ENCODE measurements at regions not wholly inside any gene's neighbourhood (a gene's known extent, or its start where the extent isn't known, plus 50 kb on each side); places are given as distances from the start of the nearest gene placed in this dataset.

DNA sequence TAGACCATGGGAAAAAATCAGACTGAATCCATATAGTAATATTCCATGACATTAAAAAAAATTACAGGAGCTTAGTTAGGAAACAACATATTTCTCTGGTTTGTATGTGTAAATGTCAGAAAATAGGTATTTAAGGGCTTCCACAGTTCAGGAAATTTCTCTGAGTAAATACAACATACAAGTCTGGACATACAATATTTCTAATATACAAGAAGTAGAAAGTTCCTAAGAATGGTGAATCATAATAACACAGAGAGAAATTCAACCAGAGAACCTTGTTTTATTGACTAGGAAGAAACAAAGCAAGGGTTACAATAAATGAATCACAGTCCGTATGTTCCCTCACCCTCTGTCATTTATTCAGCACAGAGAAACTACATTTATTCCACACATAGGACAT is 532.7 kb upstream of the FAT3 start:
- no peak overlapping the region for H4K8ac ChIP-seq (ENCODE audit: low read length)
- no peak overlapping the region for H2BK15ac ChIP-seq (ENCODE audit: low read depth, poor library complexity, severe bottlenecking)
- no peak overlapping the region for H2AK5ac ChIP-seq (ENCODE audit: low read length, severe bottlenecking)
- no peak overlapping the region for H2BK120ac ChIP-seq (ENCODE audit: low read depth, low read length)
- no peak overlapping the region for H2BK5ac ChIP-seq (ENCODE audit: low read depth, low read length, poor library complexity, severe bottlenecking)
- no peaks in the 10 kb centered on the region for H3K79me1 ChIP-seq (replicated peaks; ENCODE audit: low read length, poor library complexity, severe bottlenecking)
- DNase-seq = no peak
- 92% methylated on average over 1 of the region's 1 CpG for WGBS
- H3K18ac ChIP-seq (ENCODE audit: low read depth in 1 of 2, low read length in 2 of 2) = no peak overlapping the region
- no peaks in the 10 kb centered on the region for H3K9me3 ChIP-seq (ENCODE audit: control insufficient read depth, low read length)
- no peaks in the 10 kb centered on the region for H3K36me3 ChIP-seq (ENCODE audit: control insufficient read depth in 1 of 2, insufficient read depth in 2 of 2, low read depth in 1 of 2, low read length in 2 of 2)
- no peak overlapping the region for H4K91ac ChIP-seq (ENCODE audit: low read length)
- H3K27me3 ChIP-seq (ENCODE audit: control insufficient read depth in 1 of 2, insufficient read depth in 1 of 2, low read length in 2 of 2) = no peaks in the 10 kb centered on the region
- H3K4me3 ChIP-seq (ENCODE audit: insufficient read depth in 1 of 2, low read depth in 1 of 2, low read length in 2 of 2) = no peak overlapping the region
- H3K4me1 ChIP-seq (ENCODE audit: control insufficient read depth, insufficient read depth, low read depth, low read length) = no peaks in the 10 kb centered on the region
- no peak overlapping the region for H2AFZ ChIP-seq (ENCODE audit: low read depth, low read length)
- no peak overlapping the region for H3K4ac ChIP-seq (ENCODE audit: low read depth in 1 of 2, low read length in 2 of 2)
- H3K9ac ChIP-seq (ENCODE audit: low read length) = no peak overlapping the region
- H3K27ac ChIP-seq (ENCODE audit: low read length, poor library complexity, severe bottlenecking) = no peak overlapping the region
- H3K14ac ChIP-seq (ENCODE audit: low read length in 2 of 2) = no peak overlapping the region
- H3K4me2 ChIP-seq (ENCODE audit: low read length, poor library complexity, severe bottlenecking) = no peak overlapping the region
- no peak overlapping the region for H2BK12ac ChIP-seq (ENCODE audit: low read length in 2 of 2)
- H3K23ac ChIP-seq (ENCODE audit: low read length in 2 of 2) = no peak overlapping the region

DNA sequence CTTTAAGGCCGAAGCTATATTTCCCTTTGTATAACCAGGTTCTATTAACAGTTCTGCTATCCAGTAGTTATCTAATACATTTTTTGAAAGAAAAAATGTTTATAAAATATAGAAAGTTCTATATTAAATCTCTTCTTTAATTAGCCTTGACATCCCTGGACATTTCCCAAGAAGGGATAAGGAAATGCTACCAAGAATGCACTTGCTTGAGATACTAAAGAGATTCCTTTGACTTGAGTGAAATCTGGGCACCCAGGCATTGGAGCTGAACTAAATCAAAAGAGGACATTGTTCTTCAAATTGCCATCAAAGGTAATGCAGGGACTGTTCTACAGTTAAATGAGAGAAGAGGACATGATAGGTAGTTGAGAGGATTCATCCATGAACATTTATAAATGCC is 535.9 kb upstream of the FAT3 start:
- H2BK12ac ChIP-seq (ENCODE audit: low read length in 2 of 2) = no peak overlapping the region
- H3K36me3 ChIP-seq (ENCODE audit: control insufficient read depth in 1 of 2, insufficient read depth in 2 of 2, low read depth in 1 of 2, low read length in 2 of 2) = no peaks in the 10 kb centered on the region
- no peak overlapping the region for H3K4me3 ChIP-seq (ENCODE audit: insufficient read depth in 1 of 2, low read depth in 1 of 2, low read length in 2 of 2)
- H3K27ac ChIP-seq (ENCODE audit: low read length, poor library complexity, severe bottlenecking) = no peak overlapping the region
- no peak overlapping the region for H3K4ac ChIP-seq (ENCODE audit: low read depth in 1 of 2, low read length in 2 of 2)
- H3K79me1 ChIP-seq (replicated peaks; ENCODE audit: low read length, poor library complexity, severe bottlenecking) = no peaks in the 10 kb centered on the region
- H3K9ac ChIP-seq (ENCODE audit: low read length) = no peak overlapping the region
- no peak overlapping the region for H2AFZ ChIP-seq (ENCODE audit: low read depth, low read length)
- no peak overlapping the region for H2BK5ac ChIP-seq (ENCODE audit: low read depth, low read length, poor library complexity, severe bottlenecking)
- H4K8ac ChIP-seq (ENCODE audit: low read length) = no peak overlapping the region
- no CpG with 5 or more reads among the region's 1 CpG for WGBS
- H3K9me3 ChIP-seq (ENCODE audit: control insufficient read depth, low read length) = no peaks in the 10 kb centered on the region
- no peak overlapping the region for H4K91ac ChIP-seq (ENCODE audit: low read length)
- H2BK15ac ChIP-seq (ENCODE audit: low read depth, poor library complexity, severe bottlenecking) = no peak overlapping the region
- no peak overlapping the region for H3K4me2 ChIP-seq (ENCODE audit: low read length, poor library complexity, severe bottlenecking)
- no peak overlapping the region for H2BK120ac ChIP-seq (ENCODE audit: low read depth, low read length)
- no peak overlapping the region for H3K14ac ChIP-seq (ENCODE audit: low read length in 2 of 2)
- DNase-seq = no peak
- no peak overlapping the region for H2AK5ac ChIP-seq (ENCODE audit: low read length, severe bottlenecking)
- H3K4me1 ChIP-seq (ENCODE audit: control insufficient read depth, insufficient read depth, low read depth, low read length) = no peaks in the 10 kb centered on the region
- H3K23ac ChIP-seq (ENCODE audit: low read length in 2 of 2) = no peak overlapping the region
- no peaks in the 10 kb centered on the region for H3K27me3 ChIP-seq (ENCODE audit: control insufficient read depth in 1 of 2, insufficient read depth in 1 of 2, low read length in 2 of 2)
- no peak overlapping the region for H3K18ac ChIP-seq (ENCODE audit: low read depth in 1 of 2, low read length in 2 of 2)

DNA sequence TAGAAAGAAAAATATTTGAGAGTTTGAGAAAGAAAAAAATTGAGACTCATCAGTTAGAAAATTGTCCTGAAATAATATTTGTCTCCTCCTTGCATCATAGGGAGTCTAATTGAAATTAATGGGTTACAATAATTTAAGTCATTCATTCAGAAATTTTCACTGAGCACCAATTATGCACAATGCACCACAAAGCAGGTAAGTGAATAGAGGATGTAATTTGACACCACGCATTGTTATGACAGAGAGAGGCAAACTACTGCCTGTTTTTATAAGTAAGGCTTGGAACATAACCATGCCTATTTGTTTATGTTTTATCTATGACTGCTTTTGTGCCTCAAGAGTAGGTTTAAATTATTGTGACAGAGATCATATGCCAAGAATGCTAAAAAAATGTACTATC is 537.9 kb upstream of the FAT3 start:
- DNase-seq = no peak
- Histone ChIP-seq H4K8ac (ENCODE audit: low read length) (no peak overlapping the region), H3K36me3 (ENCODE audit: control insufficient read depth in 1 of 2, insufficient read depth in 2 of 2, low read depth in 1 of 2, low read length in 2 of 2) (no peaks in the 10 kb centered on the region), H3K9me3 (ENCODE audit: control insufficient read depth, low read length) (no peaks in the 10 kb centered on the region), H2BK12ac (ENCODE audit: low read length in 2 of 2) (no peak overlapping the region), H3K23ac (ENCODE audit: low read length in 2 of 2) (no peak overlapping the region), H2AFZ (ENCODE audit: low read depth, low read length) (no peak overlapping the region), H4K91ac (ENCODE audit: low read length) (no peak overlapping the region), H3K14ac (ENCODE audit: low read length in 2 of 2) (no peak overlapping the region), H3K4me2 (ENCODE audit: low read length, poor library complexity, severe bottlenecking) (no peak overlapping the region), H2BK120ac (ENCODE audit: low read depth, low read length) (no peak overlapping the region), H2AK5ac (ENCODE audit: low read length, severe bottlenecking) (no peak overlapping the region), H2BK15ac (ENCODE audit: low read depth, poor library complexity, severe bottlenecking) (no peak overlapping the region), H2BK5ac (ENCODE audit: low read depth, low read length, poor library complexity, severe bottlenecking) (no peak overlapping the region), H3K4me3 (ENCODE audit: insufficient read depth in 1 of 2, low read depth in 1 of 2, low read length in 2 of 2) (no peak overlapping the region), H3K27me3 (ENCODE audit: control insufficient read depth in 1 of 2, insufficient read depth in 1 of 2, low read length in 2 of 2) (no peaks in the 10 kb centered on the region), H3K18ac (ENCODE audit: low read depth in 1 of 2, low read length in 2 of 2) (no peak overlapping the region), H3K4ac (ENCODE audit: low read depth in 1 of 2, low read length in 2 of 2) (no peak overlapping the region), H3K79me1 (replicated peaks; ENCODE audit: low read length, poor library complexity, severe bottlenecking) (no peaks in the 10 kb centered on the region), H3K27ac (ENCODE audit: low read length, poor library complexity, severe bottlenecking) (no peak overlapping the region), H3K4me1 (ENCODE audit: control insufficient read depth, insufficient read depth, low read depth, low read length) (no peaks in the 10 kb centered on the region), H3K9ac (ENCODE audit: low read length) (no peak overlapping the region)
- 100% methylated on average over 1 of the region's 1 CpG for WGBS

DNA sequence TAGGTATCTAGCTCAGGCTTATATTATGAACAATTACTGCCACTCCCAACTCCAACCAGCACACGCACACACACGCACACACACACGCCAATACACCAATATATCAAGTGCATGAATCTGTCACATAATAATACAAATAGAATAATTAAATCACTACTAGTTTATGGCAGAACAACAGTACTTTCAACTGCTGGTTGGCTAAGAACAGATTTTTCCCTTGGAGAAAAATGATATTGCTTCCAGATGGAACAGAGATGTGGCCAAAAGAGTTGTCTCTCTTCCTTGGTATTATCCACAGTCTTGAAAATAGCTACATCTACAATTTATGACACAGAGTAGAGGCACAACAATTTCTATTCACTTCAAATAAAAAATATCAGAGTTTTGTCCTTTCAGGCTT is 538.3 kb upstream of the FAT3 start:
- no peak overlapping the region for H3K14ac ChIP-seq (ENCODE audit: low read length in 2 of 2)
- no peaks in the 10 kb centered on the region for H3K4me1 ChIP-seq (ENCODE audit: control insufficient read depth, insufficient read depth, low read depth, low read length)
- H3K9ac ChIP-seq (ENCODE audit: low read length) = no peak overlapping the region
- no peak overlapping the region for H4K91ac ChIP-seq (ENCODE audit: low read length)
- no peak overlapping the region for H2BK120ac ChIP-seq (ENCODE audit: low read depth, low read length)
- H3K9me3 ChIP-seq (ENCODE audit: control insufficient read depth, low read length) = no peaks in the 10 kb centered on the region
- DNase-seq = no peak
- no peak overlapping the region for H3K23ac ChIP-seq (ENCODE audit: low read length in 2 of 2)
- no peak overlapping the region for H3K4me3 ChIP-seq (ENCODE audit: insufficient read depth in 1 of 2, low read depth in 1 of 2, low read length in 2 of 2)
- H4K8ac ChIP-seq (ENCODE audit: low read length) = no peak overlapping the region
- H2BK5ac ChIP-seq (ENCODE audit: low read depth, low read length, poor library complexity, severe bottlenecking) = no peak overlapping the region
- H2BK12ac ChIP-seq (ENCODE audit: low read length in 2 of 2) = no peak overlapping the region
- WGBS = 94% methylated on average over 3 of the region's 3 CpGs
- no peaks in the 10 kb centered on the region for H3K79me1 ChIP-seq (replicated peaks; ENCODE audit: low read length, poor library complexity, severe bottlenecking)
- H3K18ac ChIP-seq (ENCODE audit: low read depth in 1 of 2, low read length in 2 of 2) = no peak overlapping the region
- no peak overlapping the region for H3K27ac ChIP-seq (ENCODE audit: low read length, poor library complexity, severe bottlenecking)
- no peak overlapping the region for H2AK5ac ChIP-seq (ENCODE audit: low read length, severe bottlenecking)
- no peaks in the 10 kb centered on the region for H3K36me3 ChIP-seq (ENCODE audit: control insufficient read depth in 1 of 2, insufficient read depth in 2 of 2, low read depth in 1 of 2, low read length in 2 of 2)
- no peak overlapping the region for H3K4ac ChIP-seq (ENCODE audit: low read depth in 1 of 2, low read length in 2 of 2)
- no peak overlapping the region for H2AFZ ChIP-seq (ENCODE audit: low read depth, low read length)
- H3K4me2 ChIP-seq (ENCODE audit: low read length, poor library complexity, severe bottlenecking) = no peak overlapping the region
- H2BK15ac ChIP-seq (ENCODE audit: low read depth, poor library complexity, severe bottlenecking) = no peak overlapping the region
- H3K27me3 ChIP-seq (ENCODE audit: control insufficient read depth in 1 of 2, insufficient read depth in 1 of 2, low read length in 2 of 2) = no peaks in the 10 kb centered on the region

All from mesenchymal stem cell (in vitro differentiated cells and primary cell).